PC-3 (cell line): ENCODE measurements at regions not wholly inside any gene's neighbourhood (a gene's known extent, or its start where the extent isn't known, plus 50 kb on each side); places are given as distances from the start of the nearest gene placed in this dataset.
A peak's percentile ranks its signal among the peaks of the same experiment; 100 is the strongest.

ENCODE experiments used
- ATAC-seq: fragments of 200-7000 bp; cut with Tn5 transposase; 2 replicates; pipeline ENCODE4 v1.9.1; 2020; ENCODE audit warnings: mild to moderate bottlenecking, moderate library complexity
- BruUV-seq: library from RNA; stranded (reverse); fragments of 400-500 nt; replicated peaks from 2 replicates; lab custom pipeline; 2021; lab: Mats Ljungman, UMichigan
- CTCF ChIA-PET: fragments of 300-600 bp; sonication (Branson Sonifier 250); formaldehyde crosslinking; loops from one replicate; lab custom pipeline; 2022; ENCODE audit warnings: antibody characterized with exemption; lab: Charles Lee
- POLR2A ChIA-PET: fragments of 300-600 bp; sonication (Branson Sonifier 250); formaldehyde crosslinking; loops from one replicate; lab custom pipeline; 2022; ENCODE audit warnings: antibody characterized with exemption; ENCODE audit not compliant: unreplicated experiment; lab: Charles Lee
- DNase-seq: peaks from one replicate; pipeline ENCODE4 v3.0.0-alpha.2; 2015
- H2AFZ ChIP-seq: fragments of 300-600 bp; sonication (generic); 2 replicates; pipeline ENCODE4 v1.6.0; 2016; ENCODE audit warnings: antibody characterized with exemption, low read length
- H3F3A ChIP-seq: fragments of 300-600 bp; sonication (generic); one replicate; pipeline ENCODE4 v1.6.0; 2017; ENCODE audit warnings: antibody characterized with exemption, low read length, control low read depth, mild to moderate bottlenecking; ENCODE audit not compliant: unreplicated experiment
- H3K27ac ChIP-seq: fragments of 300-600 bp; sonication (generic); 2 replicates; pipeline ENCODE4 v1.5.1; 2016; ENCODE audit warnings: mild to moderate bottlenecking, low read length
- H3K27me3 ChIP-seq: fragments of 300-600 bp; sonication (generic); 2 replicates; pipeline ENCODE4 v1.6.1; 2016; ENCODE audit warnings: low read length, mixed read lengths
- H3K36me3 ChIP-seq: fragments of 300-600 bp; sonication (generic); 2 replicates; pipeline ENCODE4 v1.6.1; 2016; ENCODE audit warnings: low read depth, mixed run types, low read length, mixed read lengths
- H3K4me1 ChIP-seq: fragments of 300-600 bp; sonication (generic); 2 replicates; pipeline ENCODE4 v1.5.1; 2016; ENCODE audit warnings: low read length; ENCODE audit not compliant: insufficient read depth
- H3K4me2 ChIP-seq: fragments of 300-600 bp; sonication (generic); 2 replicates; pipeline ENCODE4 v1.6.0; 2016; ENCODE audit warnings: low read length
- H3K4me3 ChIP-seq: fragments of 300-600 bp; sonication (generic); 2 replicates; pipeline ENCODE4 v1.5.1; 2016; ENCODE audit warnings: mild to moderate bottlenecking, low read length, mixed read lengths
- H3K79me2 ChIP-seq: fragments of 300-600 bp; sonication (generic); 2 replicates; pipeline ENCODE4 v1.6.1; 2017; ENCODE audit warnings: low read length, mixed read lengths
- H3K9ac ChIP-seq: fragments of 300-600 bp; sonication (generic); 2 replicates; pipeline ENCODE4 v1.6.0; 2016; ENCODE audit warnings: mild to moderate bottlenecking, low read length
- H3K9me2 ChIP-seq: fragments of 300-600 bp; sonication (generic); replicated peaks from 2 replicates; pipeline ENCODE4 v1.6.1; 2016; ENCODE audit warnings: mixed run types, low read length, mixed read lengths
- H3K9me3 ChIP-seq: fragments of 300-600 bp; sonication (generic); 2 replicates; pipeline ENCODE4 v1.6.1; 2016; ENCODE audit warnings: low read length, mixed read lengths
- H4K20me1 ChIP-seq: fragments of 300-600 bp; sonication (generic); 2 replicates; pipeline ENCODE4 v1.6.1; 2016; ENCODE audit warnings: low read length, mixed read lengths
- CTCF ChIP-seq: fragments of 300-600 bp; sonication (generic); conservative IDR thresholded peaks from 2 replicates; pipeline ENCODE4 v1.5.1; 2017; ENCODE audit warnings: antibody characterized with exemption, low read depth, mild to moderate bottlenecking, low read length
- EZH2 ChIP-seq: fragments of 300-600 bp; sonication (generic); IDR thresholded peaks from one replicate; pipeline ENCODE4 v1.6.1; 2017; ENCODE audit warnings: antibody characterized with exemption, mild to moderate bottlenecking, low read length; ENCODE audit not compliant: unreplicated experiment
- EZH2phosphoT487 ChIP-seq: fragments of 300-600 bp; sonication (generic); IDR thresholded peaks from 2 replicates; pipeline ENCODE4 v1.6.1; 2018; ENCODE audit warnings: mild to moderate bottlenecking, antibody characterized with exemption, low read length, borderline replicate concordance
- intact Hi-C: fragments of 100-400 bp; cut with micrococcal nuclease; formaldehyde crosslinking; loops from 2 replicates; pipeline ENCODE4 v1.9.0; 2023

GRCh38 chr1:101566883-101567538, 330.2 kb downstream of the S1PR1 start:
- BruUV-seq = no TSS peak
- Histone ChIP-seq H4K20me1 (no peaks in the 10 kb centered on the region), H3K9me2 (no peaks in the 10 kb centered on the region), H3K9ac (no peak overlapping the region), H3K4me2 (no peak overlapping the region), H2AFZ (no peak overlapping the region), H3K27ac (no peak overlapping the region), H3K9me3 (no peaks in the 10 kb centered on the region), H3K4me3 (no peak overlapping the region), H3K79me2 (no peaks in the 10 kb centered on the region), H3K36me3 (no peaks in the 10 kb centered on the region; the same call in 1 of the 2 replicates), H3K4me1 (no peaks in the 10 kb centered on the region), H3K27me3 (peaks cover 24% of the 10 kb centered on the region), H3F3A (no peaks in the 10 kb centered on the region)
- intact Hi-C loops = loop anchor here (5.0 kb wide), 1 partner anchor 45 kb away; no protein-coding TSS in a partner anchor
- ATAC-seq = peak; percentile 40; the same call in 1 of the 2 replicates
- ChIA-PET POLR2A (interaction anchor here (0.6 kb wide), 1 partner anchor 117 kb away, joined by 3 read pairs; no protein-coding TSS in a partner anchor), CTCF (no interaction called here)
- no peak for TF ChIP-seq EZH2
- TF ChIP-seq EZH2phosphoT487 = no peak
- TF ChIP-seq CTCF = no peak
- DNase-seq = peak; percentile 40

GRCh38 chr1:101567582-101568189, 330.9 kb downstream of the S1PR1 start:
- Histone ChIP-seq H3K27me3 (peaks cover 28% of the 10 kb centered on the region), H4K20me1 (no peaks in the 10 kb centered on the region)
- intact Hi-C loops = loop anchor here (5.0 kb wide), 1 partner anchor 45 kb away; no protein-coding TSS in a partner anchor

More at GRCh38 chr1:101567582-101568189, 330.9 kb downstream of the S1PR1 start:
- Histone ChIP-seq H2AFZ (no peak overlapping the region), H3K36me3 (no peaks in the 10 kb centered on the region; the same call in 1 of the 2 replicates), H3K27ac (no peak overlapping the region), H3K9me2 (no peaks in the 10 kb centered on the region), H3K4me3 (no peak overlapping the region), H3F3A (no peaks in the 10 kb centered on the region), H3K4me1 (no peaks in the 10 kb centered on the region), H3K79me2 (no peaks in the 10 kb centered on the region), H3K4me2 (no peak overlapping the region), H3K9ac (no peak overlapping the region), H3K9me3 (no peaks in the 10 kb centered on the region)
- peak; percentile 68 for ATAC-seq
- TF ChIP-seq CTCF = peak; percentile 93
- no peak for TF ChIP-seq EZH2
- peak; percentile 51 for DNase-seq
- ChIA-PET CTCF (no interaction called here), POLR2A (no interaction called here)
- BruUV-seq = no TSS peak
